Endothelial cell of umbilical vein (primary cell): ENCODE measurements at regions not wholly inside any gene's neighbourhood (a gene's known extent, or its start where the extent isn't known, plus 50 kb on each side); places are given as distances from the start of the nearest gene placed in this dataset.

ENCODE experiments used
- FOS ChIP-seq: IDR thresholded peaks from 2 replicates; pipeline ENCODE4 v1.6.1; 2011; ENCODE audit warnings: mild to moderate bottlenecking, low read length, moderate library complexity, borderline replicate concordance; ENCODE audit not compliant: insufficient read depth
- GATA2 ChIP-seq: IDR thresholded peaks from 2 replicates; pipeline ENCODE4 v1.7.0; 2011; ENCODE audit warnings: low read depth, mild to moderate bottlenecking, moderate library complexity, mixed read lengths, low read length; ENCODE audit not compliant: insufficient read length, insufficient read depth
- MAX ChIP-seq: IDR thresholded peaks from 2 replicates; pipeline ENCODE4 v1.6.1; 2011; ENCODE audit not compliant: insufficient read depth, insufficient read length
- POLR2A ChIP-seq: IDR thresholded peaks from 2 replicates; pipeline ENCODE4 v1.6.1; 2012; ENCODE audit warnings: low read depth, mild to moderate bottlenecking, control low read depth, low read length
- TF ChIP-seq, protein P1 (sequence below), 2 donors: IDR thresholded peaks; 1 replicate in 1 of 2; 2 replicates in 1 of 2; pipeline ENCODE4 v1.5.1; 2011; ENCODE audit warnings: low read length in 2 of 2, mild to moderate bottlenecking in 2 of 2, moderate library complexity in 2 of 2, control low read depth in 1 of 2, inconsistent platforms in 1 of 2, low read depth in 1 of 2; ENCODE audit not compliant: insufficient read depth in 1 of 2; ENCODE audit errors: extremely low read depth in 1 of 2

DNA sequence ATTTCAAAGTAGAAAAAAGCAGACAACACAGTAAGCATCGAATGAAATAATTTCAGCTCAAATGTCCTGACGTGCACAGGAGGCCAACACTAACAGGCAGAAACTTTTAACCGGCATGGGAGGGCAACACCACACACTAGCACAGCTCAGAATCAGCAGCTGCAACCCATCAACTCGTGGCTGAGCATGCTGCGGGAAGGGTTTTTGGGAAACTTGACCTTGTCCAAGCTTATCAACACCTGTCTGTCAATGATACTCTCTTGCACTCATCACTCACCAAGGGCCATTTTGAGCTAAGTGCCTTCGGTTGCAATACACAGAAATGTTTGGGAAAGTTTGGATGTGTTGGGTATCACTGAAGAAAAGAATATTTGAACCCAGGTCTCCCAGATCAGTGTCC, 483.7 kb downstream of the TSHZ3 start:
- TF ChIP-seq, protein P1, sequence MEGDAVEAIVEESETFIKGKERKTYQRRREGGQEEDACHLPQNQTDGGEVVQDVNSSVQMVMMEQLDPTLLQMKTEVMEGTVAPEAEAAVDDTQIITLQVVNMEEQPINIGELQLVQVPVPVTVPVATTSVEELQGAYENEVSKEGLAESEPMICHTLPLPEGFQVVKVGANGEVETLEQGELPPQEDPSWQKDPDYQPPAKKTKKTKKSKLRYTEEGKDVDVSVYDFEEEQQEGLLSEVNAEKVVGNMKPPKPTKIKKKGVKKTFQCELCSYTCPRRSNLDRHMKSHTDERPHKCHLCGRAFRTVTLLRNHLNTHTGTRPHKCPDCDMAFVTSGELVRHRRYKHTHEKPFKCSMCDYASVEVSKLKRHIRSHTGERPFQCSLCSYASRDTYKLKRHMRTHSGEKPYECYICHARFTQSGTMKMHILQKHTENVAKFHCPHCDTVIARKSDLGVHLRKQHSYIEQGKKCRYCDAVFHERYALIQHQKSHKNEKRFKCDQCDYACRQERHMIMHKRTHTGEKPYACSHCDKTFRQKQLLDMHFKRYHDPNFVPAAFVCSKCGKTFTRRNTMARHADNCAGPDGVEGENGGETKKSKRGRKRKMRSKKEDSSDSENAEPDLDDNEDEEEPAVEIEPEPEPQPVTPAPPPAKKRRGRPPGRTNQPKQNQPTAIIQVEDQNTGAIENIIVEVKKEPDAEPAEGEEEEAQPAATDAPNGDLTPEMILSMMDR (IDR thresholded peaks at IDR 0.05; ENCODE audit: extremely low read depth in 1 of 2, insufficient read depth in 1 of 2, low read depth in 1 of 2, low read length in 2 of 2), result no peak
- TF ChIP-seq FOS (no peak), POLR2A (no peak), GATA2 (no peak), MAX (no peak)
